ENCODE measurements at regions not wholly inside any gene's neighbourhood (a gene's known extent, or its start where the extent isn't known, plus 50 kb on each side); places are given as distances from the start of the nearest gene placed in this dataset.

DNA sequence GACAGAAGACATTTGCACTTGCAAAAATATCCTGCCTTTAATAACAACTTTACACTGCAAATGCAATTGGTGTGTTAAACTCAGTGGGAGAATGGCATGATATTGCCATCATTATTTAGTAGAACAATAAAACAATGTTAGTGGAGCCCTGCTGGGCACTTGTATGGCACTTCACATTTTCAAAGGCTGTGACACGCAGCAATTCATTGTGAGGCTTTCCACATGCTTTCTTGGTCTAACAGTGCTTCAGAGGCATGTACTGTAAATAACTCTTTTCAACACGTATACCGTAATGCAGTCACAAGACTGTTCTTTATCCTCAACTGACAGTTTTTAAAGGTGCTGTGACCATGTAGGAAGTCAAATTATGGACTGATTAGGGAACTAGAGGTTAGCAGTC, 155.5 kb upstream of the EPB41L4A start:
- WGBS (ENCODE audit: insufficient coverage, low coverage, missing lambda C conversion rate) = 2% methylated on average over 3 of the region's 3 CpGs

More for the DNA sequence above, 155.5 kb upstream of the EPB41L4A start:
- BruUV-seq (replicated peaks) = no TSS peak
- Histone ChIP-seq H3K79me2 (ENCODE audit: control insufficient read depth, insufficient read depth, low read length) (no peaks in the 10 kb centered on the region), H3K4me1 (replicated peaks in 1 of 2; ENCODE audit: control insufficient read depth in 2 of 2, insufficient read depth in 2 of 2, low read length in 2 of 2) (peaks cover 0 to 8% of the 10 kb centered on the region in 2 experiments; a peak in 3 of 5 replicates), H3K4me3 (no peak overlapping the region), H3K9me1 (ENCODE audit: control insufficient read depth, insufficient read depth, low read length) (no peaks in the 10 kb centered on the region), H2AFZ (ENCODE audit: low read depth, low read length) (no peak overlapping the region), H3K4me2 (ENCODE audit: insufficient read depth, low read length) (no peak overlapping the region), H3K9ac (ENCODE audit: insufficient read depth in 1 of 2, low read depth in 2 of 2, low read length in 2 of 2) (no peak overlapping the region), H3K36me3 (ENCODE audit: control insufficient read depth, insufficient read depth, low read length) (no peaks in the 10 kb centered on the region), H4K20me1 (replicated peaks; ENCODE audit: control insufficient read depth, insufficient read depth, low read length) (no peaks in the 10 kb centered on the region), H3K9me3 (replicated peaks; ENCODE audit: control insufficient read depth, insufficient read depth, low read depth, low read length) (no peaks in the 10 kb centered on the region), H3K27me3 (ENCODE audit: control insufficient read depth in 2 of 2, insufficient read depth in 2 of 2, low read length in 2 of 2) (peaks cover 5 to 15% of the 10 kb centered on the region in 2 experiments; a peak in 4 of 5 replicates), H3K27ac (ENCODE audit: extremely low read depth, low read depth, low read length) (no peak overlapping the region)
- TF ChIP-seq ZNF280A (IDR thresholded peaks at IDR 0.05; ENCODE audit: low read depth, partially characterized antibody) = no peak
- TF ChIP-seq, protein P1, sequence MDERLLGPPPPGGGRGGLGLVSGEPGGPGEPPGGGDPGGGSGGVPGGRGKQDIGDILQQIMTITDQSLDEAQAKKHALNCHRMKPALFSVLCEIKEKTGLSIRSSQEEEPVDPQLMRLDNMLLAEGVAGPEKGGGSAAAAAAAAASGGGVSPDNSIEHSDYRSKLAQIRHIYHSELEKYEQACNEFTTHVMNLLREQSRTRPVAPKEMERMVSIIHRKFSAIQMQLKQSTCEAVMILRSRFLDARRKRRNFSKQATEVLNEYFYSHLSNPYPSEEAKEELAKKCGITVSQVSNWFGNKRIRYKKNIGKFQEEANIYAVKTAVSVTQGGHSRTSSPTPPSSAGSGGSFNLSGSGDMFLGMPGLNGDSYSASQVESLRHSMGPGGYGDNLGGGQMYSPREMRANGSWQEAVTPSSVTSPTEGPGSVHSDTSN (CRISPR knock-in tag; IDR thresholded peaks at IDR 0.05; ENCODE audit: low read depth) = no peak
- TF ChIP-seq, protein P1 (tag; conservative IDR thresholded peaks at IDR 0.05; ENCODE audit: low read depth) = 0 out of 2 replicates have a peak, but pooled peaks have one; percentile 19
- intact Hi-C loops (cut with micrococcal nuclease) = no loop called here
- in situ Hi-C loops (cut with MboI) = no loop called here
- DNase-seq (ENCODE audit: extremely low read depth in 1 of 4, low spot score in 3 of 4) (no peak), FAIRE-seq (no peak), ATAC-seq (no peak)
- POLR2A ChIA-PET = no interaction called here
- CTCF ChIA-PET (ENCODE audit: low intra/inter-chr PET ratio) = no interaction called here
